ENCODE measurements at regions not wholly inside any gene's neighbourhood (a gene's known extent, or its start where the extent isn't known, plus 50 kb on each side); places are given as distances from the start of the nearest gene placed in this dataset.

DNA sequence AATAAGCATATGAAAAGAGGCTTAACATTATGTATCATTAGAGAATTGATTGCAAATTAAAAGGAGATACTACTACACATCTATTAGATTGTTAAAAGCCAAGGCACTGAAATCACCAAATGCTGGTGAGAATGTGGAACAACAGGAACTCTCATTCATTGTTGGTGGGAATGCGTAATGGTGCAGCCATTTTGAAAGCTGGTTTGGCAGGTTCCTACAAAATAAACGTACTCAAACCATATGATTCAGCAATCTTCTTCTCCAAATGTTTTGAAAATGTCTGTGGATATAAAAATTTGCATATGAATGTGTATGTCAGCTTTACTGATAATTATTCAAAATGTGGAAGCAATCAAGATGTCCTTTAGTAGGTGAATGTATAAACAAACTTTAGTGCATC lies 176.4 kb upstream of the PLET1 start:
- intact Hi-C loops (cut with DNase I) = no loop called here
- no peaks in the 10 kb centered on the region for H3K36me3 ChIP-seq
- H3K27me3 ChIP-seq = no peaks in the 10 kb centered on the region
- H3K27ac ChIP-seq = no peak overlapping the region
- H3K4me3 ChIP-seq = no peak overlapping the region
- WGBS, 3 donors = 58 to 68% (median 64%) methylated on average over 2 of the region's 2 CpGs
- no peak for DNase-seq
- no peaks in the 10 kb centered on the region for H3K9me3 ChIP-seq
- TF ChIP-seq POLR2A (IDR thresholded peaks at IDR 0.05) (no peak), EP300 (IDR thresholded peaks at IDR 0.05) (no peak)
- TF ChIP-seq, protein P1, sequence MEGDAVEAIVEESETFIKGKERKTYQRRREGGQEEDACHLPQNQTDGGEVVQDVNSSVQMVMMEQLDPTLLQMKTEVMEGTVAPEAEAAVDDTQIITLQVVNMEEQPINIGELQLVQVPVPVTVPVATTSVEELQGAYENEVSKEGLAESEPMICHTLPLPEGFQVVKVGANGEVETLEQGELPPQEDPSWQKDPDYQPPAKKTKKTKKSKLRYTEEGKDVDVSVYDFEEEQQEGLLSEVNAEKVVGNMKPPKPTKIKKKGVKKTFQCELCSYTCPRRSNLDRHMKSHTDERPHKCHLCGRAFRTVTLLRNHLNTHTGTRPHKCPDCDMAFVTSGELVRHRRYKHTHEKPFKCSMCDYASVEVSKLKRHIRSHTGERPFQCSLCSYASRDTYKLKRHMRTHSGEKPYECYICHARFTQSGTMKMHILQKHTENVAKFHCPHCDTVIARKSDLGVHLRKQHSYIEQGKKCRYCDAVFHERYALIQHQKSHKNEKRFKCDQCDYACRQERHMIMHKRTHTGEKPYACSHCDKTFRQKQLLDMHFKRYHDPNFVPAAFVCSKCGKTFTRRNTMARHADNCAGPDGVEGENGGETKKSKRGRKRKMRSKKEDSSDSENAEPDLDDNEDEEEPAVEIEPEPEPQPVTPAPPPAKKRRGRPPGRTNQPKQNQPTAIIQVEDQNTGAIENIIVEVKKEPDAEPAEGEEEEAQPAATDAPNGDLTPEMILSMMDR (IDR thresholded peaks at IDR 0.05) = no peak
- no peaks in the 10 kb centered on the region for H3K4me1 ChIP-seq (ENCODE audit: insufficient read depth)

DNA sequence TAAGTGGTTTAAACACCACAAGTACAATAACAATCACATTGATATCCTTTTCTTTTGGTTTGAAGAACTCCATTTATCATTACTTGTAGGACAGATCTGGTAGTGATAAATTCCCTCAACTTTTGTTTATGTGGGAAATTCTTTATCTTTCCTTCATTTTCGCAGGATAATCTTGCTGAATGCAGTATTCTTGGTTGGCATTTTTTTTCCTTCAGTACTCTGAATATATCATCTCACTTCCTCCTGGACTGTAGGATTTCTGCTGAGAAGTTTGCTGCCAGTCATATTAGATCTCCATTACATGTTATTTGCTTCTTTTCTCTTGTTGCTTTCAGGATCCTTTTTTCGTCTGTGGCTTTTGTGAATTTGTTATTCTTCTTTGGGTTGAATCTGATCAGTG lies 179.0 kb upstream of the PLET1 start:
- intact Hi-C loops (cut with DNase I) = no loop called here
- no peak overlapping the region for H3K4me3 ChIP-seq

DNA sequence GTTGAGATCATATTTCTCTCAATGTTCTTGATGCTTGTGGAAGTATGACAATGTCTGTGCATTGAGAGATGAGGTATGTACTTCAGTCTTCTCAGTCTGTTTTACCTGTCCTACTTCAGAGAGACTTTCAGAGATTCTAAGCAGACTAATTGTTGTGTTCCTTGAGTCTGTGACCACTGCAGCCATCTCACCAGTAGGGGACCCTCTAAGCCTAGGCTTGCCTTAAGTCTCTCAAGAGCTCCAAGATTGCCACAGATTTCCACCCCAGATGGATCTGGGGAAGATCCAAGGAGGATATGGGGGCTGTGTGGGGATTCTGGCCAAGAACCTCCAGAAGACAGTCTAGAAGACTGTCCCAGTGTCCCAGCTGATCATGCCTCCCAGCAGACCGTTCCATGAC lies 179.9 kb upstream of the PLET1 start:
- no peak overlapping the region for H3K4me3 ChIP-seq
- H3K27ac ChIP-seq = no peak overlapping the region
- 52 to 69% (median 65%) methylated on average over 1 of the region's 1 CpG for WGBS, 3 donors
- no peaks in the 10 kb centered on the region for H3K36me3 ChIP-seq
- TF ChIP-seq, protein P1 (IDR thresholded peaks at IDR 0.05) = no peak
- TF ChIP-seq POLR2A (IDR thresholded peaks at IDR 0.05) = no peak
- no peak for TF ChIP-seq EP300 (IDR thresholded peaks at IDR 0.05)
- H3K9me3 ChIP-seq = no peaks in the 10 kb centered on the region
- no peaks in the 10 kb centered on the region for H3K27me3 ChIP-seq
- no peaks in the 10 kb centered on the region for H3K4me1 ChIP-seq (ENCODE audit: insufficient read depth)
- no peak for DNase-seq
- intact Hi-C loops (cut with DNase I) = no loop called here

More for the DNA sequence above, 179.0 kb upstream of the PLET1 start:
- Histone ChIP-seq H3K27ac (no peak overlapping the region), H3K36me3 (no peaks in the 10 kb centered on the region), H3K4me1 (ENCODE audit: insufficient read depth) (no peaks in the 10 kb centered on the region), H3K9me3 (no peaks in the 10 kb centered on the region), H3K27me3 (no peaks in the 10 kb centered on the region)
- DNase-seq = no peak
- TF ChIP-seq, protein P1 (IDR thresholded peaks at IDR 0.05) = no peak
- TF ChIP-seq EP300 (IDR thresholded peaks at IDR 0.05) (no peak), POLR2A (IDR thresholded peaks at IDR 0.05) (no peak)
- 81 to 90% (median 87%) methylated on average over 2 of the region's 2 CpGs for WGBS, 3 donors

DNA sequence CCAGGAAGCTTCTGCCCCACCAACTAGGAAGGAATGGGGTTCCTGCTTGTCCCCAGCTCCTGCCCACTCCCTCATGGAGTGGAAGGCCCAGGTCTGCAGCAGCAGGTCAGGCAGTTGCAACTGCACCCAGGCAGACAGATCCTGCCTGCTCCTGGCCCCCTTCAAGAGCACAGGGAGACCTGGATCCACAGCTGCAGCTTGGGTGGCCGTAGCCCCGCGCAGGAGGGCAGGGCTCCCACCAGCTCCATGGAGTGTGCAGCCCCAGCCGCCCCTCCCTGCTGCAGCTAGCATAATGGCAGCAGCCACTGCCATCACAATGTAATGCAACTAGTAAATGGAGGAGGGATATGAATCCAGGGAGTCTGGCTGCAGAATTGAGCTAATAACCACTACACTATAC lies 187.5 kb upstream of the PLET1 start:
- no peak for DNase-seq
- Histone ChIP-seq H3K9me3 (no peaks in the 10 kb centered on the region), H3K36me3 (no peaks in the 10 kb centered on the region), H3K27me3 (no peaks in the 10 kb centered on the region), H3K4me1 (ENCODE audit: insufficient read depth) (no peaks in the 10 kb centered on the region), H3K27ac (no peak overlapping the region), H3K4me3 (no peak overlapping the region)
- intact Hi-C loops (cut with DNase I) = no loop called here
- TF ChIP-seq, protein P1 (IDR thresholded peaks at IDR 0.05) = no peak
- TF ChIP-seq POLR2A (IDR thresholded peaks at IDR 0.05) (no peak), EP300 (IDR thresholded peaks at IDR 0.05) (no peak)
- 81 to 95% (median 91%) methylated on average over 4 of the region's 4 CpGs for WGBS, 3 donors

DNA sequence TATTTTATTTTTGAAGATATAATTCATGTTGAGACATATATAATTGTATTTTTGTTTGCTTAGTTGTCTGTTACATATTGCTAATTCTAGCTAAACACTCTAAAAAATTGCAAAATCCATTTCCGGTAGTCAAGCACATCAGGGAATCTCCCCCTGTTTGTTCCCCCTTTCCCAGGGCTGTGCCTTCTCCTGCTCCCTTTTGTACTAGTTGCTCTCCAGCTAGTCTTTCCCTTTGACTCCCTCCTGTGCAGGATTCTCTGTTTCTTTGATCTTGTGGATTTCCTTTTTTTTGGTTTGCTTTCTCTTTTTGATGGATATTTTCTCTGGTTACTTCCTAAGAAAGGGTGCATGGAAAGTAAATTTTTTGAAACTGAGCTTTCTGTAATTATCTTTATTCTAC lies 188.1 kb upstream of the PLET1 start:
- Histone ChIP-seq H3K27ac (no peak overlapping the region), H3K9me3 (no peaks in the 10 kb centered on the region), H3K4me1 (ENCODE audit: insufficient read depth) (no peaks in the 10 kb centered on the region), H3K4me3 (no peak overlapping the region), H3K27me3 (no peaks in the 10 kb centered on the region), H3K36me3 (no peaks in the 10 kb centered on the region)
- 77 to 88% (median 87%) methylated on average over 1 of the region's 1 CpG for WGBS, 3 donors
- intact Hi-C loops (cut with DNase I) = no loop called here
- no peak for DNase-seq
- TF ChIP-seq, protein P1 (IDR thresholded peaks at IDR 0.05) = no peak
- TF ChIP-seq EP300 (IDR thresholded peaks at IDR 0.05) (no peak), POLR2A (IDR thresholded peaks at IDR 0.05) (no peak)

Data from ovary (tissue), 7 donors.